CD4-positive, alpha-beta T cell (primary cell): ENCODE measurements at regions not wholly inside any gene's neighbourhood (a gene's known extent, or its start where the extent isn't known, plus 50 kb on each side); places are given as distances from the start of the nearest gene placed in this dataset.
"Not testable (repeated sequence)": the region's sequence is repeated elsewhere in the genome, so short reads cannot be mapped to it uniquely, and the experiment has no call there.

Source experiments
- ATAC-seq: fragments of 200-7000 bp; cut with Tn5 transposase; one replicate; pipeline ENCODE4 v1.10.0; 2022; ENCODE audit warnings: mild to moderate bottlenecking; ENCODE audit not compliant: poor library complexity
- CTCF ChIA-PET: fragments of 350-600 bp; sonication (Branson Sonifier 250); formaldehyde crosslinking; loops from one replicate; lab custom pipeline; 2021; ENCODE audit warnings: antibody characterized with exemption, inconsistent platforms; lab: Charles Lee
- POLR2A ChIA-PET: fragments of 350-600 bp; sonication (Branson Sonifier 250); formaldehyde crosslinking; loops from one replicate; lab custom pipeline; 2021; ENCODE audit warnings: antibody characterized with exemption, inconsistent platforms; lab: Charles Lee
- DNase-seq, 14 experiments: peaks; one replicate each; pipeline ENCODE4 v3.0.0-alpha.2; 2013 to 2020; ENCODE audit warnings: mixed read lengths in 2 of 14
- H3K27ac ChIP-seq, 2 donors: one replicate each; pipeline versions ENCODE4 v1.5.1 to v1.7.0; 2013; ENCODE audit warnings: low read length in 2 of 2, low read depth in 1 of 2, mild to moderate bottlenecking in 1 of 2
- H3K27me3 ChIP-seq, 2 experiments: 1 replicate in 1 of 2; 2 replicates in 1 of 2; pipeline versions ENCODE4 v1.6.1 to v1.7.0; 2013; ENCODE audit warnings: low read length in 2 of 2, control low read depth in 1 of 2, mild to moderate bottlenecking in 1 of 2, moderate library complexity in 1 of 2; ENCODE audit not compliant: insufficient read depth in 2 of 2, control insufficient read depth in 1 of 2
- H3K36me3 ChIP-seq: one replicate; pipeline ENCODE4 v1.6.1; 2013; ENCODE audit warnings: low read length, control low read depth; ENCODE audit not compliant: insufficient read depth
- H3K4me1 ChIP-seq: one replicate; pipeline ENCODE4 v1.6.1; 2013; ENCODE audit warnings: low read length, control low read depth; ENCODE audit not compliant: insufficient read depth
- H3K4me3 ChIP-seq: one replicate; pipeline ENCODE4 v1.5.1; 2013; ENCODE audit warnings: mild to moderate bottlenecking, low read length, moderate library complexity
- H3K9me3 ChIP-seq, 2 experiments: 1 replicate in 1 of 2; 2 replicates in 1 of 2; pipeline versions ENCODE4 v1.6.1 to v1.7.0; 2013; ENCODE audit warnings: low read length in 2 of 2, mild to moderate bottlenecking in 2 of 2, control low read depth in 1 of 2, moderate library complexity in 1 of 2; ENCODE audit not compliant: control insufficient read depth in 1 of 2, insufficient read depth in 1 of 2
- H3K27ac Mint-ChIP-seq: one replicate; pipeline ENCODE4 v1.8.0; 2020; ENCODE audit warnings: mixed read lengths
- H3K27me3 Mint-ChIP-seq: one replicate; pipeline ENCODE4 v1.8.0; 2021; ENCODE audit warnings: mixed read lengths
- H3K36me3 Mint-ChIP-seq: one replicate; pipeline ENCODE4 v1.8.0; 2021; ENCODE audit warnings: low read depth, mixed read lengths
- H3K4me1 Mint-ChIP-seq: one replicate; pipeline ENCODE4 v1.8.0; 2021; ENCODE audit warnings: low read depth, mixed read lengths
- H3K4me3 Mint-ChIP-seq: one replicate; pipeline ENCODE4 v1.8.0; 2020; ENCODE audit warnings: mild to moderate bottlenecking, mixed read lengths
- H3K9me3 Mint-ChIP-seq: one replicate; pipeline ENCODE4 v1.8.0; 2020; ENCODE audit warnings: mixed read lengths
- intact Hi-C, 2 experiments: fragments of 100-400 bp; cut with DNase I in 1 of 2; cut with micrococcal nuclease in 1 of 2; formaldehyde crosslinking; loops; one replicate each; pipeline versions ENCODE4 v1.15.1 to v1.9.0; 2023 to 2025; cut with DNase I, micrococcal nuclease
- TF ChIP-seq, protein P1 (sequence below): fragments of 200-600 bp; IDR thresholded peaks from one replicate; pipeline ENCODE4 v1.8.0; 2022; ENCODE audit warnings: antibody characterized with exemption, mild to moderate bottlenecking

DNA sequence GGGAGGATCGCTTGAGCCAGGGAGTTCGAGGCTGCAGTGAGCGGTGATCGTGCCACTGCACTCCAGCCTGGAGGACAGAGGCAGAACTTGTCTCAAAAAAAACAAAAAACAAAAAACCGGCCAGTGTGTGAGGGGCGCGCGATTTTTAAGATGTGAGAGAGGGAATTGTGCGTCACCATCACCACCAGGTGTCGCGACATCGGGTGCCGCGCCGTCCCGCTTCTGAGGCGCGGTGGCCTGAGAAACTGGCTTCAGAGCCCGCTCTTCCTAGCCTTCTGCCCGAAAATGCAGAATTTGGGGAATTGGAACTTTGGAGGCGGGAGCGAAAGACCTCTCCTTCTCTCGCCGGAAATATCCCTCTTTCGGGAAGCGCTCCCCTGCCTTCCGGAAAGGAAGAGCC, 524.8 kb downstream of the KCNJ18 start:
- Histone ChIP-seq H3K27me3 (no peaks in the 10 kb centered on the region), H3K27ac (no peak overlapping the region), H3K36me3 (no peaks in the 10 kb centered on the region), H3K4me3 (no peak overlapping the region), H3K9me3 (peaks cover 3 to 52% of the 10 kb centered on the region in 2 experiments), H3K4me1 (no peaks in the 10 kb centered on the region)
- no peaks in the 10 kb centered on the region for H3K27me3 Mint-ChIP-seq
- TF ChIP-seq, protein P1, sequence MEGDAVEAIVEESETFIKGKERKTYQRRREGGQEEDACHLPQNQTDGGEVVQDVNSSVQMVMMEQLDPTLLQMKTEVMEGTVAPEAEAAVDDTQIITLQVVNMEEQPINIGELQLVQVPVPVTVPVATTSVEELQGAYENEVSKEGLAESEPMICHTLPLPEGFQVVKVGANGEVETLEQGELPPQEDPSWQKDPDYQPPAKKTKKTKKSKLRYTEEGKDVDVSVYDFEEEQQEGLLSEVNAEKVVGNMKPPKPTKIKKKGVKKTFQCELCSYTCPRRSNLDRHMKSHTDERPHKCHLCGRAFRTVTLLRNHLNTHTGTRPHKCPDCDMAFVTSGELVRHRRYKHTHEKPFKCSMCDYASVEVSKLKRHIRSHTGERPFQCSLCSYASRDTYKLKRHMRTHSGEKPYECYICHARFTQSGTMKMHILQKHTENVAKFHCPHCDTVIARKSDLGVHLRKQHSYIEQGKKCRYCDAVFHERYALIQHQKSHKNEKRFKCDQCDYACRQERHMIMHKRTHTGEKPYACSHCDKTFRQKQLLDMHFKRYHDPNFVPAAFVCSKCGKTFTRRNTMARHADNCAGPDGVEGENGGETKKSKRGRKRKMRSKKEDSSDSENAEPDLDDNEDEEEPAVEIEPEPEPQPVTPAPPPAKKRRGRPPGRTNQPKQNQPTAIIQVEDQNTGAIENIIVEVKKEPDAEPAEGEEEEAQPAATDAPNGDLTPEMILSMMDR, result no peak
- ChIA-PET CTCF (no interaction called here), POLR2A (no interaction called here)
- no peaks in the 10 kb centered on the region for H3K36me3 Mint-ChIP-seq
- DNase-seq (no peak), ATAC-seq (no peak)
- no peak overlapping the region for H3K27ac Mint-ChIP-seq
- H3K9me3 Mint-ChIP-seq, result peaks cover 2% of the 10 kb centered on the region
- H3K4me1 Mint-ChIP-seq, result no peaks in the 10 kb centered on the region
- intact Hi-C loops, result no loop called here
- no peak overlapping the region for H3K4me3 Mint-ChIP-seq

DNA sequence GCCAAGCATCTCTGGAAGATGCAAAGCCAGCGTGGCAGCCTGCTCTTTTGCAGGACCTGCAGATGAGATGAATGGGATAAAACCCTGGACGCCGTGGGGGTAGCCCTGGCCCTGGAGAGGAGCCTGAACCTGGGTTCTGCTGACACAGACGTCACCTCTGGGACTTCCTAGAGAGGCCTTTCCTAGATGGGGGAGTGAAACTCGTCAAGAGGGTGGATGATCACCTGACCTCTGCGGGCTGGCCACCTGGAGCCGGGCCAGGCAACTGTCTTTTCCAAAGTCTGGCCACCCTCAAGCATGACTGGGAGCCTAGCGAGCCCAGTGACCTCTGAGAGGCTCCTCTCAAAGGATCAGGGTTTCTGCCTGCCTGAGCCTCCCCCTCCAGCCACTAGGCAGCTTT, 529.0 kb downstream of the KCNJ18 start:
- TF ChIP-seq, protein P1, result no peak
- no peaks in the 10 kb centered on the region for H3K27me3 Mint-ChIP-seq
- no peaks in the 10 kb centered on the region for H3K36me3 ChIP-seq
- ChIA-PET POLR2A (no interaction called here), CTCF (no interaction called here)
- no peak overlapping the region for H3K27ac Mint-ChIP-seq
- ATAC-seq (no peak), DNase-seq (no peak)
- H3K27ac ChIP-seq, result no peak overlapping the region
- intact Hi-C loops, result no loop called here
- no peaks in the 10 kb centered on the region for H3K4me1 Mint-ChIP-seq
- peaks cover 2% of the 10 kb centered on the region for H3K9me3 Mint-ChIP-seq
- H3K9me3 ChIP-seq, result peaks cover 0 to 48% of the 10 kb centered on the region in 2 experiments
- no peaks in the 10 kb centered on the region for H3K4me1 ChIP-seq
- H3K4me3 ChIP-seq, result no peak overlapping the region
- no peaks in the 10 kb centered on the region for H3K27me3 ChIP-seq
- H3K36me3 Mint-ChIP-seq, result no peaks in the 10 kb centered on the region
- H3K4me3 Mint-ChIP-seq, result no peak overlapping the region

DNA sequence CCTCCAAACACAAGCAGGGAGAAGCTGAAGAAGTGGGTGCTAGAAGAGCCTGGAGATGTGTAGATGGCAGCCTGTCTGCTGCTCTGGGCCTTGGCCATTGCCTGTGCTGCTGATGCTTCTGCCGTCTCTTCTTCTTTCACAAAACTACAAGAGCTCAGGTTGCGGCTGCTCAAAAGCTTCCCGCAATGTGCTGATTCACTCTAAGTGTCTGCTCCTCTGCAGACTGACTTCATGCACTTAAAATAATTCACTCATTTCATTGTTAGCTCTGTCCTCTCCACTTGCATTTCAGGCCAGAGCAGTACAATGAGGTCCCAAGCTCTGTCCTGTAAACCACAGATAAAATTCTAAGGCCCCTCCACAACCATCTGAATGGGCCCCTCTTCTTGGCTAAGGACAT, 534.2 kb downstream of the KCNJ18 start:
- H3K4me3 Mint-ChIP-seq, POLR2A ChIA-PET, H3K36me3 ChIP-seq, H3K9me3 Mint-ChIP-seq, ATAC-seq, DNase-seq, H3K27ac Mint-ChIP-seq, H3K27me3 ChIP-seq, H3K4me3 ChIP-seq, H3K4me1 ChIP-seq, H3K4me1 Mint-ChIP-seq, H3K36me3 Mint-ChIP-seq, intact Hi-C loops, H3K27me3 Mint-ChIP-seq, H3K27ac ChIP-seq, CTCF ChIA-PET: not testable (repeated sequence)
- peaks cover 4 to 34% of the 10 kb centered on the region in 2 experiments for H3K9me3 ChIP-seq

DNA sequence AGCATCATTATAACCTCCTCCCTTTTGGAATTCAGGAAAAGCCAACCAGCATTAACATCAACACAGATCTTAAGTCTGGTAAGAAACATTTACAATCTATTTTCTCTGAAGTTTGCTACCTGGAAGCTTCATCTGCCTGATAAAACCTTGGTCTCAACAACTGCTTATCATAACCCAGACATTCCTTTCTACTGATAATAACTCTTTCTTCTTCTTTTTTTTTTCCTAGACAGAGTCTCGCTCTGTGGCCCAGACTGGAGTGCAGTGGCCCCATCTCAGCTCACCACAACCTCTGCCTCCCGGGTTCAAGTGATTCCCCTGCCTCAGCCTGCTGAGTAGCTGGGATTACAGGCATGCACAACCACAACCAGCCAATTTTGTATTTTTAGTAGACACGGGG, 534.6 kb downstream of the KCNJ18 start:
- H3K9me3 ChIP-seq, result peaks cover 4 to 34% of the 10 kb centered on the region in 2 experiments
- H3K36me3 ChIP-seq, H3K4me3 Mint-ChIP-seq, H3K27me3 Mint-ChIP-seq, H3K4me1 ChIP-seq, H3K36me3 Mint-ChIP-seq, intact Hi-C loops, CTCF ChIA-PET, H3K27me3 ChIP-seq, H3K4me3 ChIP-seq, H3K4me1 Mint-ChIP-seq, H3K9me3 Mint-ChIP-seq, DNase-seq, ATAC-seq, H3K27ac ChIP-seq, H3K27ac Mint-ChIP-seq, POLR2A ChIA-PET: not testable (repeated sequence)

DNA sequence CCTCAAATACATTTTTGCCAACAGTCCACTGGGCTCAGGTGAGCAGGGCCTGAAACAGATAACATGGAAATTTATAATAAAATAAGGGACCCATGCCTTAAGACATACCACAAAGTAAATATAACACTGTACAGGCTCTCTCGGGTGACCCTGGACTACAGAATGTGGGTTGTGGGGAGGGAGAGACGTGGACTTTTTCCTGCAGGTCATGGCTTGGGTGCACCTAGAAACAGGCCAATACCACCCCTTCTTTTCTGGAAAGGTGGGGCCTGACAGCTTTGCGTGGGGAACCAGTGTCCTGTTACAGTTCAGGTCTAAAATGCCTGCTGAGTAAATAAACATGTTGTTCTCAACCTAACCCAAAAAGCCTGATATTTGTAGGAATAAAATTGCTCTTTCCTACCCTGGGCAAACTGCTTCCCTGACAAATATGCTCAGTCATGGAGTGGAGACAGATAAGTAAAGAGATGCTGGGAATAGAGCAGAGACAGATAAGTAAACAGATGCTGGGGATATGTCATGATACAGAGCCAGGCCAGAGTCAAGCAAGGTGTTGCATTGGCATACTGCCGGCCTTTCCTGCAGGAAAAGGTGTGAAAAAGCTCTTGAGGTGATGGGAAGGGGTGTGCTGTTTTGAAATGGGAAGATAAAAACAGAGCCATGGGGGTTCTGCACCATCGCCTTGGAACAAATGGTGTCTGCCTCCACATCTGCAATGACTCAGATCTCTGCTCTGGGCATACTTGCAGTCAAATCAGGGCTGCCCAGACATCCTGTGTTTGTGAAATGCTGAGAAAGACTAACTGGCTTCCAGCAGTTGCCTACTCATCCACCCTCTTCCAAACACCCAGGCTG, 535.6 kb downstream of the KCNJ18 start:
- CTCF ChIA-PET, POLR2A ChIA-PET, H3K27ac ChIP-seq, ATAC-seq, DNase-seq, H3K27me3 Mint-ChIP-seq, H3K36me3 Mint-ChIP-seq, H3K27ac Mint-ChIP-seq, intact Hi-C loops, H3K36me3 ChIP-seq, H3K9me3 Mint-ChIP-seq, H3K4me3 ChIP-seq, H3K4me1 Mint-ChIP-seq, H3K4me3 Mint-ChIP-seq, H3K4me1 ChIP-seq, H3K27me3 ChIP-seq: not testable (repeated sequence)
- H3K9me3 ChIP-seq, result peaks cover 4 to 27% of the 10 kb centered on the region in 2 experiments

DNA sequence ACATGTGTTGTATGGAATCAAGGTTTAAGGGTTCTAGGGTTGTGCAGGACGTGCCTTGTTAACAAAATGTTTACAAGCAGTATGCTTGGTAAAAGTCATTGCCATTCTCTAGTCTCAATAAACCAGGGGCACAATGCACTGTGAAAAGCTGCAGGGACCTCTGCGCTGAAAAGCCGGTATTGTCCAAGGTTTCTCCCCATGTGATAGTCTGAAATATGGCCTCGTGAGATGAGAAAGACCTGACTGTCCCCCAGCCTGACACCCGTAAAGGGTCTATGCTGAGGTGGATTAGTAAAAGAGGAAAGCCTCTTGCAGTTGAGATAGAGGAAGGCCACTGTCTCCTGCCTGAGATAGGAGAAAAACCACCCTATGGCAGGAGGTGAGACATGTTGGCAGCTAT, 537.5 kb downstream of the KCNJ18 start:
- DNase-seq, CTCF ChIA-PET, H3K27ac Mint-ChIP-seq: not testable (repeated sequence)

More for the DNA sequence above, 537.5 kb downstream of the KCNJ18 start:
- peaks cover 10 to 23% of the 10 kb centered on the region in 2 experiments for H3K9me3 ChIP-seq
- H3K4me1 Mint-ChIP-seq, H3K36me3 ChIP-seq, ATAC-seq, H3K4me1 ChIP-seq, H3K27ac ChIP-seq, H3K4me3 ChIP-seq, H3K36me3 Mint-ChIP-seq, POLR2A ChIA-PET, H3K27me3 ChIP-seq, H3K9me3 Mint-ChIP-seq, H3K4me3 Mint-ChIP-seq, H3K27me3 Mint-ChIP-seq: not testable (repeated sequence)
- intact Hi-C loops, result loop anchor here in 1 of 2 experiments (10.0 kb wide), 1 partner anchor 55 kb away; no protein-coding TSS in a partner anchor
